Tibial nerve (tissue), 4 donors: ENCODE measurements at regions not wholly inside any gene's neighbourhood (a gene's known extent, or its start where the extent isn't known, plus 50 kb on each side); places are given as distances from the start of the nearest gene placed in this dataset.

Source experiments
- CTCF ChIP-seq, 5 experiments: fragments of 200-600 bp in 3 of 5; fragments of 450-650 bp in 2 of 5; sonication (generic) in 3 of 5; IDR thresholded peaks; one replicate each; pipeline ENCODE4 v1.5.1; 2016 to 2019; ENCODE audit warnings: antibody characterized with exemption in 5 of 5, mild to moderate bottlenecking in 3 of 5, moderate library complexity in 2 of 5
- EP300 ChIP-seq, 2 donors: sonication (generic); formaldehyde crosslinking; IDR thresholded peaks; one replicate each; pipeline ENCODE4 v1.6.1; 2017; ENCODE audit warnings: antibody characterized with exemption in 2 of 2, mild to moderate bottlenecking in 1 of 2
- POLR2A ChIP-seq, 2 donors: fragments of 450-650 bp; IDR thresholded peaks; one replicate each; pipeline ENCODE4 v1.6.1; 2017; ENCODE audit warnings: antibody characterized with exemption in 2 of 2, mild to moderate bottlenecking in 2 of 2, moderate library complexity in 2 of 2

DNA sequence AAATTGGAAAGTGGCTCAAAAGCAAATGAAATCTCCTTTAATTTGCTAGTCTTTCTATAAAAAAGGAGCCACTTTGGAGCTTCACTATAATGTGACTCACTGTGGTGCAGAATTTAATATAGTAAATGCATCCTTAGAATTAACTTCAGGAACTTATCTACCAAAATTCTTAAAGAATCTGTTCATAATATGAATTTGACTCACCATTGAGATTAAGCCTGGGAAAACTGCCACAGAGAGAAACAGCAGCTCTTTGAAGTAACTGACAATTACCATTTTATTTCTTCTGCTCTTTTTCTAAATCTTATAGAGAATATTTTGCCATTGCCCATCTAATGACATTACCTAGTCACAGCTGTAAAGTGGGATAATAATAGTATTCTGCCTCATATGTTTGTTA, 211.9 kb upstream of the CDH6 start:
- TF ChIP-seq CTCF (IDR thresholded peaks at IDR 0.05) (no peak), EP300 (IDR thresholded peaks at IDR 0.05) (no peak), POLR2A (IDR thresholded peaks at IDR 0.05) (no peak)
